ENCODE measurements at regions not wholly inside any gene's neighbourhood (a gene's known extent, or its start where the extent isn't known, plus 50 kb on each side); places are given as distances from the start of the nearest gene placed in this dataset.

- Histone ChIP-seq H4K20me1 (ENCODE audit: insufficient read depth, low read length) (no peaks in the 10 kb centered on the region), H2AFZ (ENCODE audit: low read depth, low read length) (no peak overlapping the region), H3K9ac (ENCODE audit: low read length) (no peak overlapping the region), H3K4me3 (ENCODE audit: insufficient read depth, low read depth, low read length) (no peak overlapping the region), H3K9me3 (ENCODE audit: insufficient read depth, low read depth, low read length) (no peaks in the 10 kb centered on the region), H3K4me2 (ENCODE audit: low read length) (no peak overlapping the region), H3K27me3 (ENCODE audit: insufficient read depth, low read length) (no peaks in the 10 kb centered on the region), H3K79me2 (ENCODE audit: insufficient read depth, low read length) (no peaks in the 10 kb centered on the region), H3K27ac (ENCODE audit: low read depth, low read length) (no peak overlapping the region), H3K36me3 (ENCODE audit: insufficient read depth, low read length) (no peaks in the 10 kb centered on the region), H3K4me1 (ENCODE audit: insufficient read depth, low read length) (no peaks in the 10 kb centered on the region)
- Mint-ChIP-seq H3K27me3 (ENCODE audit: low read depth, unreplicated experiment) (no peaks in the 10 kb centered on the region), H3K9me3 (ENCODE audit: unreplicated experiment) (peaks cover 4% of the 10 kb centered on the region), H3K4me3 (ENCODE audit: unreplicated experiment) (no peak overlapping the region), H3K36me3 (ENCODE audit: low read depth, unreplicated experiment) (no peaks in the 10 kb centered on the region), H3K4me1 (ENCODE audit: low read depth, unreplicated experiment) (peaks cover 22% of the 10 kb centered on the region), H3K27ac (ENCODE audit: unreplicated experiment) (no peak overlapping the region)
- FAIRE-seq (no peak), DNase-seq (ENCODE audit: low read depth) (no peak)
- TF ChIP-seq EZH2 (IDR thresholded peaks at IDR 0.05; ENCODE audit: insufficient read depth, low read length), result no peak
- TF ChIP-seq CTCF (IDR thresholded peaks at IDR 0.05; ENCODE audit: insufficient read depth, low read depth, low read length), result no peak
These were observed 80.7 kb downstream of the FOXF2 start for GRCh38 chr6:1470040-1470439.

DNA sequence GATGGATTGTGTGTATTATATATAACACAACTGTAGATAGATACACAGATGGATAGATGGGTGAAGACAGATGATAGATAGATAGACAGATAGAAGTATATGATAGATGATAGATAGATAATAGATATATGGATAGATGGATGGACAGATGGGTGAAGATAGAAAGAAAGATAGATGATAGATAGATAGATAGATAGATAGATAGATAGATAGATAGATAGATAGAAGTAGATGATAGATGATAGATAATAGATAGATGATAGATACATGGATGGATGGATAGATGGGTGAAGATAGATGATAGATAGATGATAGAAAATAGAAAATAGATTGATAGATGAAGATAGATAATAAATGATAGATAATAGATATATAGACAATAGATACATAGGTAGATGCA lies 83.3 kb downstream of the FOXF2 start:
- FAIRE-seq (no peak), DNase-seq (ENCODE audit: low read depth) (no peak)
- Mint-ChIP-seq H3K27me3 (ENCODE audit: low read depth, unreplicated experiment) (no peaks in the 10 kb centered on the region), H3K27ac (ENCODE audit: unreplicated experiment) (no peak overlapping the region), H3K4me1 (ENCODE audit: low read depth, unreplicated experiment) (peaks cover 21% of the 10 kb centered on the region), H3K4me3 (ENCODE audit: unreplicated experiment) (no peak overlapping the region), H3K9me3 (ENCODE audit: unreplicated experiment) (peaks cover 4% of the 10 kb centered on the region), H3K36me3 (ENCODE audit: low read depth, unreplicated experiment) (no peaks in the 10 kb centered on the region)
- Histone ChIP-seq H3K36me3 (ENCODE audit: insufficient read depth, low read length) (no peaks in the 10 kb centered on the region), H3K4me2 (ENCODE audit: low read length) (no peak overlapping the region), H3K27ac (ENCODE audit: low read depth, low read length) (no peak overlapping the region), H4K20me1 (ENCODE audit: insufficient read depth, low read length) (no peaks in the 10 kb centered on the region), H3K27me3 (ENCODE audit: insufficient read depth, low read length) (no peaks in the 10 kb centered on the region), H3K79me2 (ENCODE audit: insufficient read depth, low read length) (no peaks in the 10 kb centered on the region), H3K9me3 (ENCODE audit: insufficient read depth, low read depth, low read length) (no peaks in the 10 kb centered on the region), H3K9ac (ENCODE audit: low read length) (no peak overlapping the region), H3K4me3 (ENCODE audit: insufficient read depth, low read depth, low read length) (no peak overlapping the region), H2AFZ (ENCODE audit: low read depth, low read length) (no peak overlapping the region), H3K4me1 (ENCODE audit: insufficient read depth, low read length) (no peaks in the 10 kb centered on the region)
- TF ChIP-seq EZH2 (IDR thresholded peaks at IDR 0.05; ENCODE audit: insufficient read depth, low read length) (no peak), CTCF (IDR thresholded peaks at IDR 0.05; ENCODE audit: insufficient read depth, low read depth, low read length) (no peak)

GRCh38 chr6:1473166-1473565 lies 83.8 kb downstream of the FOXF2 start:
- Histone ChIP-seq H3K4me2 (ENCODE audit: low read length) (no peak overlapping the region), H3K4me3 (ENCODE audit: insufficient read depth, low read depth, low read length) (no peak overlapping the region), H3K36me3 (ENCODE audit: insufficient read depth, low read length) (no peaks in the 10 kb centered on the region), H4K20me1 (ENCODE audit: insufficient read depth, low read length) (no peaks in the 10 kb centered on the region), H3K9me3 (ENCODE audit: insufficient read depth, low read depth, low read length) (no peaks in the 10 kb centered on the region), H3K79me2 (ENCODE audit: insufficient read depth, low read length) (no peaks in the 10 kb centered on the region), H3K27me3 (ENCODE audit: insufficient read depth, low read length) (no peaks in the 10 kb centered on the region), H3K9ac (ENCODE audit: low read length) (no peak overlapping the region), H3K4me1 (ENCODE audit: insufficient read depth, low read length) (no peaks in the 10 kb centered on the region), H2AFZ (ENCODE audit: low read depth, low read length) (no peak overlapping the region), H3K27ac (ENCODE audit: low read depth, low read length) (no peak overlapping the region)
- DNase-seq (ENCODE audit: low read depth), result no peak
- Mint-ChIP-seq H3K4me1 (ENCODE audit: low read depth, unreplicated experiment) (peaks cover 19% of the 10 kb centered on the region), H3K27ac (ENCODE audit: unreplicated experiment) (peak overlapping the region; percentile 90), H3K27me3 (ENCODE audit: low read depth, unreplicated experiment) (no peaks in the 10 kb centered on the region), H3K36me3 (ENCODE audit: low read depth, unreplicated experiment) (no peaks in the 10 kb centered on the region), H3K9me3 (ENCODE audit: unreplicated experiment) (peaks cover 4% of the 10 kb centered on the region), H3K4me3 (ENCODE audit: unreplicated experiment) (peak overlapping the region; percentile 36)
- no peak for FAIRE-seq
- TF ChIP-seq CTCF (IDR thresholded peaks at IDR 0.05; ENCODE audit: insufficient read depth, low read depth, low read length) (no peak), EZH2 (IDR thresholded peaks at IDR 0.05; ENCODE audit: insufficient read depth, low read length) (no peak)

Data from astrocyte (in vitro differentiated cells and primary cell).